H9 (cell line): ENCODE measurements at regions not wholly inside any gene's neighbourhood (a gene's known extent, or its start where the extent isn't known, plus 50 kb on each side); places are given as distances from the start of the nearest gene placed in this dataset.
"Not testable (repeated sequence)": the region's sequence is repeated elsewhere in the genome, so short reads cannot be mapped to it uniquely, and the experiment has no call there.

ENCODE experiments used
- DNase-seq: peaks from one replicate; pipeline ENCODE4 v3.0.0-alpha.2; 2017
- H2AFZ ChIP-seq: one replicate; pipeline ENCODE4 v1.6.1; 2013; ENCODE audit warnings: mild to moderate bottlenecking, low read length, control low read depth, moderate library complexity
- H2AK5ac ChIP-seq: 2 replicates; pipeline ENCODE4 v1.6.1; 2013; ENCODE audit warnings: low read length, control low read depth, mixed read lengths; ENCODE audit not compliant: insufficient read length
- H2BK120ac ChIP-seq: one replicate; pipeline ENCODE4 v1.6.1; 2013; ENCODE audit warnings: low read depth, mild to moderate bottlenecking, low read length, control low read depth, inconsistent platforms; ENCODE audit not compliant: poor library complexity, severe bottlenecking
- H2BK12ac ChIP-seq: 2 replicates; pipeline ENCODE4 v1.6.1; 2013; ENCODE audit warnings: low read length, control low read depth, mixed read lengths, low read depth; ENCODE audit not compliant: insufficient read length
- H2BK15ac ChIP-seq: 2 replicates; pipeline ENCODE4 v1.6.1; 2013; ENCODE audit warnings: low read depth, low read length, control low read depth
- H2BK20ac ChIP-seq: one replicate; pipeline ENCODE4 v1.6.1; 2013; ENCODE audit warnings: low read depth, mild to moderate bottlenecking, low read length, control low read depth, inconsistent platforms; ENCODE audit not compliant: poor library complexity, severe bottlenecking
- H2BK5ac ChIP-seq: 2 replicates; pipeline ENCODE4 v1.6.1; 2013; ENCODE audit warnings: low read length, control low read depth, mixed read lengths; ENCODE audit not compliant: insufficient read length
- H3K14ac ChIP-seq: 2 replicates; pipeline ENCODE4 v1.6.1; 2013; ENCODE audit warnings: low read length, control low read depth; ENCODE audit not compliant: insufficient read depth
- H3K18ac ChIP-seq: 2 replicates; pipeline ENCODE4 v1.6.1; 2013; ENCODE audit warnings: low read depth, mild to moderate bottlenecking, mixed read lengths, low read length, control low read depth; ENCODE audit not compliant: insufficient read length
- H3K23ac ChIP-seq: 2 replicates; pipeline ENCODE4 v1.6.1; 2013; ENCODE audit warnings: low read length, control low read depth, mixed read lengths, low read depth; ENCODE audit not compliant: insufficient read length
- H3K23me2 ChIP-seq: 2 replicates; pipeline ENCODE4 v1.6.1; 2013; ENCODE audit warnings: low read depth, mild to moderate bottlenecking, mixed read lengths, low read length, control low read depth; ENCODE audit not compliant: insufficient read length, poor library complexity, severe bottlenecking
- H3K27ac ChIP-seq: 2 replicates; pipeline ENCODE4 v1.5.1; 2013; ENCODE audit warnings: low read length, control low read depth, mixed read lengths, low read depth; ENCODE audit not compliant: insufficient read length
- H3K27me3 ChIP-seq: 2 replicates; pipeline ENCODE4 v1.6.1; 2013; ENCODE audit warnings: low read length, control low read depth, inconsistent platforms; ENCODE audit not compliant: insufficient read depth
- H3K4ac ChIP-seq: 2 replicates; pipeline ENCODE4 v1.6.1; 2013; ENCODE audit warnings: low read depth, mild to moderate bottlenecking, control low read depth, inconsistent platforms, low read length, moderate library complexity
- H3K4me1 ChIP-seq: 2 replicates; pipeline ENCODE4 v1.6.1; 2013; ENCODE audit warnings: low read length, control low read depth, inconsistent platforms; ENCODE audit not compliant: insufficient read depth
- H3K4me2 ChIP-seq: 2 replicates; pipeline ENCODE4 v1.6.1; 2013; ENCODE audit warnings: low read length, control low read depth, mixed read lengths; ENCODE audit not compliant: insufficient read length, insufficient read depth
- H3K56ac ChIP-seq: 2 replicates; pipeline ENCODE4 v1.6.1; 2013; ENCODE audit warnings: low read depth, mild to moderate bottlenecking, mixed read lengths, low read length, control low read depth; ENCODE audit not compliant: insufficient read length
- H3K79me1 ChIP-seq: 2 replicates; pipeline ENCODE4 v1.6.1; 2013; ENCODE audit warnings: low read depth, mild to moderate bottlenecking, moderate library complexity, low read length, control low read depth, inconsistent platforms; ENCODE audit not compliant: insufficient read depth, poor library complexity, severe bottlenecking
- H3K79me2 ChIP-seq: 2 replicates; pipeline ENCODE4 v1.6.1; 2013; ENCODE audit warnings: low read length, control low read depth, inconsistent platforms; ENCODE audit not compliant: insufficient read depth
- H3K9ac ChIP-seq: 2 replicates; pipeline ENCODE4 v1.6.1; 2013; ENCODE audit warnings: low read length, control low read depth, mixed read lengths; ENCODE audit not compliant: insufficient read length; ENCODE audit errors: extremely low read depth
- H3K9me3 ChIP-seq: one replicate; pipeline ENCODE4 v1.6.1; 2013; ENCODE audit warnings: low read depth, low read length, inconsistent platforms; ENCODE audit not compliant: control insufficient read depth
- H3T11ph ChIP-seq: one replicate; pipeline ENCODE4 v1.6.1; 2013; ENCODE audit warnings: mild to moderate bottlenecking, low read length, control low read depth, inconsistent platforms
- H4K20me1 ChIP-seq: one replicate; pipeline ENCODE4 v1.6.1; 2013; ENCODE audit not compliant: control insufficient read depth, insufficient read length, insufficient read depth
- H4K5ac ChIP-seq: 2 replicates; pipeline ENCODE4 v1.6.1; 2013; ENCODE audit warnings: low read depth, mild to moderate bottlenecking, mixed read lengths, low read length, control low read depth; ENCODE audit not compliant: insufficient read length
- H4K8ac ChIP-seq: replicated peaks from 2 replicates; pipeline ENCODE4 v1.6.1; 2013; ENCODE audit warnings: low read length, control low read depth, mixed read lengths, low read depth; ENCODE audit not compliant: insufficient read length
- H4K91ac ChIP-seq: 2 replicates; pipeline ENCODE4 v1.6.1; 2013; ENCODE audit warnings: low read depth, mild to moderate bottlenecking, moderate library complexity, mixed read lengths, low read length, control low read depth; ENCODE audit not compliant: insufficient read length
- H3K27ac Mint-ChIP-seq, 3 experiments: 2 replicates in 2 of 3; 3 replicates in 1 of 3; pipeline ENCODE4 v1.8.0; 2020 to 2021; ENCODE audit warnings: mixed read lengths in 3 of 3, mild to moderate bottlenecking in 1 of 3, moderate library complexity in 1 of 3
- H3K27me3 Mint-ChIP-seq: 2 replicates; pipeline ENCODE4 v1.8.0; 2021; ENCODE audit warnings: low read depth, mild to moderate bottlenecking, moderate library complexity, mixed read lengths
- H3K36me3 Mint-ChIP-seq, 3 experiments: 2 replicates in 2 of 3; 3 replicates in 1 of 3; pipeline ENCODE4 v1.8.0; 2020 to 2021; ENCODE audit warnings: low read depth in 3 of 3, mixed read lengths in 3 of 3; ENCODE audit not compliant: insufficient read depth in 1 of 3
- H3K4me1 Mint-ChIP-seq, 2 experiments: 2 replicates each; pipeline ENCODE4 v1.8.0; 2020; ENCODE audit warnings: mixed read lengths in 2 of 2
- H3K4me3 Mint-ChIP-seq, 2 experiments: 2 replicates in 1 of 2; 3 replicates in 1 of 2; pipeline ENCODE4 v1.8.0; 2020 to 2021; ENCODE audit warnings: mild to moderate bottlenecking in 2 of 2, mixed read lengths in 2 of 2, moderate library complexity in 1 of 2
- H3K9me3 Mint-ChIP-seq, 2 experiments: 2 replicates in 1 of 2; 3 replicates in 1 of 2; pipeline ENCODE4 v1.8.0; 2020; ENCODE audit warnings: mild to moderate bottlenecking in 2 of 2, mixed read lengths in 2 of 2, moderate library complexity in 1 of 2
- WGBS: extraction: QIAGEN DNeasy Blood & Tissue Kit; methylation state at CpG from one replicate; pipeline ENCODE4 v1.1.7; 2013; ENCODE audit warnings: missing lambda C conversion rate, low lambda C conversion rate, mixed read lengths; ENCODE audit not compliant: insufficient read length; ENCODE audit errors: extremely low coverage; 5-methylcytosine and 5-hydroxymethylcytosine counted together
- TF ChIP-seq, protein P1 (sequence below): fragments of 200-600 bp; sonication (generic); conservative IDR thresholded peaks from 3 replicates; pipeline ENCODE4 v1.8.0; 2021; ENCODE audit warnings: antibody characterized with exemption, mild to moderate bottlenecking

DNA sequence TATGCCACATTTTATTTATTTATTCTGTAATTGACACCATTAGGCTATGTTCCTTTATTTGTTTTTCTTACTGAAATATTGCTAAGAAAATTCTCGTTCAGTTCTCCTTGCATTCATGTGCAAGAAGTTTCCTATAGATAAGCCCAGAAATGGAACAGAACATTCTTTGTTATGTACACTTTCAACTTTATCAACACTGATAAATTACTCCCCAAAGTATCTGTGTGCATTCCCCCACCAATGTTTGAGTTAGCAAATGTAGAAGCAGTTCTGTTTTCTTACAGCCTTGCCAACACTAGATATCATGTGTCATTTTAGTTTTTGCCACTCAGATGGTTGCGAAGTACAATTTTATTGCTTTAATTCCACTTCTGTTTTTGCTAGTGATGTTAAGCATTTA is 166.4 kb upstream of the NPY2R start:
- WGBS, result no CpG with 5 or more reads among the region's 2 CpGs
- H3K9ac ChIP-seq, result no peak overlapping the region
- H2BK20ac ChIP-seq, result no peak overlapping the region
- H4K91ac ChIP-seq, result no peak overlapping the region
- H3K18ac ChIP-seq, result no peak overlapping the region
- H2BK120ac ChIP-seq, result no peak overlapping the region
- no peak overlapping the region for H3K56ac ChIP-seq
- no peaks in the 10 kb centered on the region for H3K9me3 ChIP-seq
- H3K23ac ChIP-seq, result no peak overlapping the region
- no peaks in the 10 kb centered on the region for H3K23me2 ChIP-seq
- Mint-ChIP-seq H3K27ac (no peak overlapping the region), H3K4me3 (no peak overlapping the region), H3K4me1 (no peaks in the 10 kb centered on the region), H3K36me3 (peaks cover 0 to 2% (median 0%) of the 10 kb centered on the region in 3 experiments; a peak in 1 of 7 replicates), H3K27me3 (no peaks in the 10 kb centered on the region; the same call in 1 of the 2 replicates), H3K9me3 (peaks cover 0 to 3% of the 10 kb centered on the region in 2 experiments; a peak in 2 of 5 replicates)
- H2BK12ac ChIP-seq, result no peak overlapping the region
- H2BK15ac ChIP-seq, result no peak overlapping the region
- TF ChIP-seq, protein P1, sequence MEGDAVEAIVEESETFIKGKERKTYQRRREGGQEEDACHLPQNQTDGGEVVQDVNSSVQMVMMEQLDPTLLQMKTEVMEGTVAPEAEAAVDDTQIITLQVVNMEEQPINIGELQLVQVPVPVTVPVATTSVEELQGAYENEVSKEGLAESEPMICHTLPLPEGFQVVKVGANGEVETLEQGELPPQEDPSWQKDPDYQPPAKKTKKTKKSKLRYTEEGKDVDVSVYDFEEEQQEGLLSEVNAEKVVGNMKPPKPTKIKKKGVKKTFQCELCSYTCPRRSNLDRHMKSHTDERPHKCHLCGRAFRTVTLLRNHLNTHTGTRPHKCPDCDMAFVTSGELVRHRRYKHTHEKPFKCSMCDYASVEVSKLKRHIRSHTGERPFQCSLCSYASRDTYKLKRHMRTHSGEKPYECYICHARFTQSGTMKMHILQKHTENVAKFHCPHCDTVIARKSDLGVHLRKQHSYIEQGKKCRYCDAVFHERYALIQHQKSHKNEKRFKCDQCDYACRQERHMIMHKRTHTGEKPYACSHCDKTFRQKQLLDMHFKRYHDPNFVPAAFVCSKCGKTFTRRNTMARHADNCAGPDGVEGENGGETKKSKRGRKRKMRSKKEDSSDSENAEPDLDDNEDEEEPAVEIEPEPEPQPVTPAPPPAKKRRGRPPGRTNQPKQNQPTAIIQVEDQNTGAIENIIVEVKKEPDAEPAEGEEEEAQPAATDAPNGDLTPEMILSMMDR, result no peak
- no peak overlapping the region for H4K8ac ChIP-seq
- no peak overlapping the region for H2AK5ac ChIP-seq
- DNase-seq, result no peak
- no peaks in the 10 kb centered on the region for H4K20me1 ChIP-seq
- no peaks in the 10 kb centered on the region for H3K27me3 ChIP-seq
- H3K4me2 ChIP-seq, result no peak overlapping the region
- H3T11ph ChIP-seq, result no peak overlapping the region
- no peaks in the 10 kb centered on the region for H3K79me1 ChIP-seq
- H3K4ac ChIP-seq, result no peak overlapping the region
- no peak overlapping the region for H3K27ac ChIP-seq
- H3K4me1 ChIP-seq, result no peaks in the 10 kb centered on the region
- H3K14ac ChIP-seq, result no peak overlapping the region
- no peak overlapping the region for H2BK5ac ChIP-seq
- no peaks in the 10 kb centered on the region for H3K79me2 ChIP-seq
- no peak overlapping the region for H4K5ac ChIP-seq
- H2AFZ ChIP-seq, result no peak overlapping the region

DNA sequence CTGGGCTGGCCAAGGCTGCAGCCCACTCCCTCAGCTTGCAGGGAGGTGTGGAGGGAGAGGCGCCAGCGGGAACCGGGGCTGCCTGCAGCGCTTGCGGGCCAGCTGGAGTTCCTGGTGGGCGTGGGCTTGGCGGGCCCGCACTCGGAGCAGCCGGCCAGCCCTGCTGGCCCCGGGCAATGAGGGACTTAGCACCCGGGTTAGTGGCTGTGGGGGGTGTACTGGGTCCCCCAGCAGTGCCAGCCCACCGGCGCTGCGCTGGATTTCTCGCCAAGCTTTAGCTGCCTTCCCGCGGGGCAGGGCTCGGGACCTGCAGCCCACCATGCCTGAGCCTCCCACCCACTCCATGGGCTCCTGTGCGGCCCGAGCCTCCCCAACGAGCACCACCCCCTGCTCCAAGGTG is 164.2 kb upstream of the NPY2R start:
- not testable (repeated sequence) for H2BK120ac ChIP-seq, H3K18ac ChIP-seq, H4K91ac ChIP-seq, H4K8ac ChIP-seq, H3K4me1 ChIP-seq, H3K36me3 Mint-ChIP-seq, H4K5ac ChIP-seq, H3K23ac ChIP-seq, H3K14ac ChIP-seq, H3K79me1 ChIP-seq, H3K9me3 ChIP-seq, H2AFZ ChIP-seq, H3K4me3 Mint-ChIP-seq, H3K9ac ChIP-seq, H3K79me2 ChIP-seq, H2BK15ac ChIP-seq, H3K27me3 Mint-ChIP-seq, H3K27ac ChIP-seq, H2BK20ac ChIP-seq, H2AK5ac ChIP-seq, H3K56ac ChIP-seq, H3K4me2 ChIP-seq, H3K4ac ChIP-seq, H3K27me3 ChIP-seq, H3K23me2 ChIP-seq, DNase-seq, H3K27ac Mint-ChIP-seq, H2BK12ac ChIP-seq, H3T11ph ChIP-seq, H4K20me1 ChIP-seq, H2BK5ac ChIP-seq, H3K4me1 Mint-ChIP-seq
- H3K9me3 Mint-ChIP-seq, result peaks cover 3 to 14% of the 10 kb centered on the region in 2 experiments; a peak in 4 of 5 replicates
- no CpG with 5 or more reads among the region's 22 CpGs for WGBS
